SIG-M5 treated with dmso at 0.1 percent for 504 hours (cell line): ENCODE measurements at regions not wholly inside any gene's neighbourhood (a gene's known extent, or its start where the extent isn't known, plus 50 kb on each side); places are given as distances from the start of the nearest gene placed in this dataset.
"Not testable (repeated sequence)": the region's sequence is repeated elsewhere in the genome, so short reads cannot be mapped to it uniquely, and the experiment has no call there.

Source experiments
- DNase-seq: peaks from one replicate; lab custom pipeline; 2025; ENCODE audit not compliant: unreplicated experiment; lab: John Stamatoyannopoulos, UW

DNA sequence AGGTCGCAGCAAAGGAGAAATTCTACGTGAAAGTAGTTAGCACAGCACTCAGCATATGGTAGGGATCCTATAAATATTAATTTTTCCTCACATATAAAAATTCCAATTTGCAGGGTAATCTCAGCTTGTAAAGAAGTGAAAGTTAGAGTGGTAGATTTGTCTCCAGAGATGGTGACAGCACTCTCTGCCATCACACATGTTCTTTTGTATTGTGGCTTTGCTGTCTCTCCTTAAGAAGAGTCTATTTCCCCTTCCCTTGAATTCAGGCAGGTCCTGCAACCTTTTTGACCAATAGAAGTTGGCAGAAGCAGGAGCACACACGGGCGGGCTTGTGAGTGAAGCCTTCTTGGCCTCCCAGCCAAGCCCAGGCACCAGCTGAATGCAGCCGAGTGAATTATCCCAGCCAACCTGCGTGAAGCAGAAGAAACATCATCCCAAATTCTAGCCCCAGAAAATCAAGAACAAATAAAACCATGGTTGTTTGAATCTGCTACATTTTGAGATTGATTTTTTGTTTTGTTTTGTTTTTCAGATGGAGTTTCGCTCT is 107.8 kb upstream of the COPS8 start:
- no peak for DNase-seq

GRCh38 chr2:236979664-236980063 is 106.0 kb upstream of the COPS8 start:
- DNase-seq = no peak

GRCh38 chr2:236980961-236981360 is 104.7 kb upstream of the COPS8 start:
- DNase-seq = no peak

GRCh38 chr2:236981701-236982485 is 103.8 kb upstream of the COPS8 start:
- DNase-seq = no peak

DNA sequence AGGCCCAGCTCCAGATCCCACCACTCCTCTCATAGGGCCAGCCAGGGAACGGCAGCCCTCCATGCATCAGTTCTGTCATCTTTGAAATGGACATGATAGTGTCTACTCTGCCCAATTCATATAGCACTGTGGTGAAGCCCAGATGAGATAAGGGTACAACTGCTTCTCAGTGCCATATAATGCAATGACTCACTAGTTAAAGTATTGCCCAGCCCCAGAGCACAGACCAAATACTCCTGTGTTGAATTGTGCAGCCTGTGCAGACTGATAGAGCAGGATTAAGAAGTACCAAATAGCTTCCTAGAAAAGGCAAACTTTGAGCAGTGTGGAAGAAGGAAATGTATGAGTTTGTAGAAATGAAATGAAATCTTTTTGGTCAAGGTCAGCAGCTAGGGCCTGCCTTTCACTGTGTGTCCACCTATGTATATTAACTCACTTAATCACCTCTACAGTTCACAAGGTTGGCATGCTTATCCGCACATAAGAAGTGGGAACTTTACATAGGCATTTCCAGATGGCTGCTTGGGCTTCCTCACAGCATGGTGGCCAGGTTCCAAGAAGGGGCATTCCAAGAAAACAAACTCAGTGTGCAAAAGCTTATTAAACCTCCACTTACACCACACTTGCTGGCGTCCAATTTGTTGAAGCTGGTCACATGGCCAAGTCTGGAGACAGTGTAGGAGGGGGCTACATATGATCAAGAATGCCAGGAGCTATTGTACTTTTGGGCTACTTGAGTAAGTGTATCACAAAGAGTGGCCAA is 102.8 kb upstream of the COPS8 start:
- no peak for DNase-seq

DNA sequence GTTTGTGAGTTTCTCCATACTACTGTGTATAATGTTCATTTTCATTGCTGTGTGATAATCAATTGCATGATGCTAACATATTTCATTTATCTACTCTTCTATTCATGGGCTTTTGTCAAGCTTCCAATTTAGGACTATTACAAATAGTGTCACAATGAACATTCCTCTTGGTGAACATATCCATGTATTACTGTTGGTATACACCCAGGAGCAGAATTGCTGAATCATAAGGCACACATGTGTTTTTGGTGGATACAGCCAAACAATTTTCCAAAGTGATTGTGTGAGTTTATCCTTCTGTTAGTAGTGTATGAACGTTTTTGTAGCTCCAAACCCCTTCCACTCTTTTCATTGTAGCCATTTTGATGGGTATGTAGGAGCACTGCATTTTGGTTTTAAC is 101.6 kb upstream of the COPS8 start:
- DNase-seq = no peak

DNA sequence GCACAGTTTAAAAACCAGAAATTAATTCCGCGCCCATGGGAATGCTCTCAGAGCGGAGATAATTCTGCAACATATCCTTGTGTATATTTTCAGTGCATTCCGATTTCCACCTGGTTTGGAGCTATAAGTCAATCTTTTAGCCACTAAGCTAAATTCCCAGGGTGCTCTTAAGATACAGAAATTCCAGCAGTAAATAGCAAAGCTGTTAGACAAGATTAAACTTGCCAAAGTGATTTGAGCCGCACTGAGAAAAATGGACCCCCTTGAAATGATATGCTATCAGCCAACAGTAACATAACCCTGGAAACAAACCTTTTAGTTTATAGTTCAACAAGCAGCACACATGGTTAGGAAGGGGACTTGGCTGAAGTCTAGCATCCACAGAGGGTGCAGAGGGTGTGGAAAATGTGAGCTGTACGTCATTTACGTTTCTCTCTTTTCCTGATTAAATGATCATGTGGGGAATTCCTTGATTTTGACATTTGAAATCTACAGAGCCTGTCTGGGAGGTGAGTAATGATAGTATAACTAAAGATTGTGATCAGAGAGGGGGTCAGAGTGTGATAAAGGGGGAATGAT is 99.8 kb upstream of the COPS8 start:
- no peak for DNase-seq

GRCh38 chr2:236986524-236987330 is 99.0 kb upstream of the COPS8 start:
- DNase-seq = peak; percentile 54

GRCh38 chr2:236988216-236988615 is 97.5 kb upstream of the COPS8 start:
- no peak for DNase-seq

DNA sequence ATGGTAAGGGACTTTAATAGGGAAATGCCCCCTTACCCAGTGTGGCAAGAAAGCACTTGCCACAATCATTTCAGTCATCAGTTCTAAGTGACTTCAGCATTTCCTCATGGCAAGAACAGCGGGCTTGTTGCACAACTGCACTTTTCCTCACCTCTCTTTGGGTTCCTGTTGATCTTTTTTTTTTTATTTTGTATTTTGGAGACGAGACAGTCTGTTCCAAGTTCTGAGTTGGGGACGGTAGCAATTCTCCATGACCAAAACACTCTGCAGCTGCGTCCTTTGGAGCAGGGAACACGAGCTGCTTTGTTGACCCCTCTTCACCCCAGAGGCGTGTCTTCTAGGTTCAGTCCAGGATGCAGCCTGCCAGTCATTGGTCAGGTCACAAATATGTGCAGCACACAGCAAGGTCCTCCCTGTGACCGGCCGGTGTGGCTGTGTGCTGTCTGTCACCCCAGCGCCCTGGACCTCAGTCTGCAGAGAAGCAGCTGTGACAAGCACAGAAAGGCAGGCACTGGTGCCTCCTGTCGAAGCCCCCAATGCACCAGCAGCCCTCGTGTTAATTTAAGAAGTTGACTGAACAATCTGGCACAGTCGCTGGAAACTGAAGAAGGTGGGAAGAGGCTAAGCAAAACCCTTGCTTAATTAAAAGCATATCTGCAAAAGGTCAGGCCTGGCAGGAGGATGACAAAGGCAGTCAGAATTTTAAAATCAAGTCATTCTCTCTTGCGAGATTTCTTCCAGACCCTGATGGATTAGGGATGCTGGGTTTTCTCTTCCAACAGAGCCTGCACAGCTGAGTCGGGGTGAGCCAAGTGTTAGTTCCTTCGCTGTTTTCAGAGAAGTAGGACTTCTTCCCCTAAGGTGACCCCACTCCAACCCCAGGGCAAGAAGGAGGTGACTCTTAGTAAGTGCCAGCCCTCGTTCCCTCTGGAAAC is 96.7 kb upstream of the COPS8 start:
- DNase-seq = peak; percentile 78

DNA sequence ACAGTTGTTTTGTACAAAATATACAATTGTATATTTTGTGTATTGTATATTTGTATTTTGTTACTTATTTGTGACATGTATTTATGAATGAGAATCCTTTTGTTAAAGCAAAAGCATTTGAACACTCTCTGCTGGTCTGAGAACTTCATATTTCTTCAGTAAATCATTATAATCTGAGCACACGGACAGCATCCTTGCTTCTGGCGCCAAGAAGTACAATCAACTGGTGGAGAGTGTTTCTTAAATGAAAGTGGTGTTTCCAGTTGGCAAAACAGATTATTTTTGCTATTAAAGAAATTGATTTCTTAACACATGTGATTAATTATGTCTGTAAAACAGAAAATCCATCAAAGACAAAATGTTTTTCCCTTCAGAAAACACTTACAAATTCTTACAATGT is 95.1 kb upstream of the COPS8 start:
- no peak for DNase-seq

- DNase-seq = no peak
Measured at GRCh38 chr2:236991874-236992273, 93.8 kb upstream of the COPS8 start.

GRCh38 chr2:236993286-236993685 is 92.4 kb upstream of the COPS8 start:
- no peak for DNase-seq

DNA sequence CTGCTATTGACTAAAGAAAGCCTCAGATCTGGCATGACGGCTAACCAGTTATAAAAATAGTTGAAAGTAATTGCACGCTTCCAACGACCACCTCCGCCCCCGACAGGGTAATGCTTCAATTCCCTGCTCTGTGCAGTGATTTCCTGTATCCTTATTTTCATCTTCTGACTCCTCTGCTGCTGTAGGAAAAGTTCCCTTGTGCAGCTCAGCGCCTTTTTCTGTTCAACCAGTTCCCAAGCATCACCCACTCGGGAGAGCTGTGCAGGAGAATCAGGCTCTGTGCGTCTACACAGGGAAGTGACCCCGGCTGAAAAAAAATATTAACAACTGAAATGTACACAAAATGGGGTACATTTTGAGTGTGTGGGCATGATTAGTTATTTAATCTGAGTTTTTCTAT is 91.3 kb upstream of the COPS8 start:
- DNase-seq = no peak

DNA sequence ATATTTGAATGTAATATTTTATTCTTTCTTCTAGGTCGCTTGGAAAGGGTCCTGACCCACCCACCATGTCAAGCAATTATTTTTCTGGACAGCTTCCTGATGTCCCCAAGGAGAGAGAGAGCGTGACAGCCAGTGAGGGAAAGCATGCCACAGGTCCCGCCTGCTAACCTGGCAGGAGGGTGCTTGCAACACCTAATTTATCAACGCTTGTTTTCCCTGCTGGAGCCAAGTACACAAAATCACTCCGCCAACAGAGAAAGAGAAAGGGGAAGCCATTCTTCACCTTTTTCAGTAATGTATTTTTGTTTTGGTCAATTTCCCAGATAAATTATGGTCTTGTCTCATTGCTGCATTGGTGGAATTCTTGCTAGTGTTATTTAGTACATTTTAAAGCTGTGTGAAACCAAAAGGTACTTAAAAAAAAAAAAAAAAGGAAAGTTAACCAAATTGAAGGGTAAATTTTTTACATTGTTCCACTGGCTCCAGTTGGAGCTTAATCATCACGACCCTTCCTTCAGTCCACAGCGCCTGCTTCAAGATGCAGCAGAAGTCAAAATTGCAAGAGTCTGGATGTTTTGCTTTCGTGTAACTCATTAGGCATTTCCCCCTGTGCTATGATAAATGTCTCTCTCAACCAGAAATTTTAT is 88.5 kb upstream of the COPS8 start:
- no peak for DNase-seq

DNA sequence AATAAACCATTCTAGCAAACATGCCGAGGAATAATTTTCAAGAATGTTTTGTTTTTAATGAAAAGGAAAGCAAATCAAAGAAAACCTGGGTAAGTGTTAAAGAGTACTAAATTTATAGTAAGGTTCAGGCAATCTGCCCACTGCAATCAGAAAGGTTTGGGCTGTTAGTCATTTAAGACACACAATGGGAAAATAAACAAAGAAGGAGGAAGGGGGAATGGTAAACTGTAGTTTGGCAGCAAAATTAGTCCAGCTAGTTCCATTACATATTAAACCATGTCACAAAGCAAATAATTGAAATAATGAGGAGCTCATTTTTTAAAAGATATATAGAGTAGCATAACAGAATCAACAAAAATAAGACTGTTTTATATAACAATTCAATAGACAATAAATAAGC is 87.5 kb upstream of the COPS8 start:
- no peak for DNase-seq

- no peak for DNase-seq
Measured at GRCh38 chr2:236998758-236999157, 86.9 kb upstream of the COPS8 start.

DNA sequence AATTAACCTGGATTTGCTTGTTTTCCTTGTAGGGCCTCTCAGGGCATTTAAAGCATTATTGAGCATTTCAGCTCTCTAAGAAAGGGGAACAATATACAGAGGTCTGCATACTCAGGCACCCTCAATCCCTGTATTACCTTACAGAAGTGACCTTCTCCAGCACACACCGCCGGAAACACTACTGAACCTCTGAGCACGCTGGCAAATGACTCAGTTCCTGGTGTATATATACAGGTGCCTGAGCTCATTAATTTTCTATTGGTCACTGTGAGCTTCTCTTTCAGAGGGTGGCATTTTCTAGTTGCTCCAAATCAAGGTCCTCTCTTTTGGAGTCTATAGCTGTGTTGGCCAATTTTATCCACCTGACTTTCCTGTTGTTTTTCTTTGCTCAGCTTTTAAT is 85.2 kb upstream of the COPS8 start:
- no peak for DNase-seq

DNA sequence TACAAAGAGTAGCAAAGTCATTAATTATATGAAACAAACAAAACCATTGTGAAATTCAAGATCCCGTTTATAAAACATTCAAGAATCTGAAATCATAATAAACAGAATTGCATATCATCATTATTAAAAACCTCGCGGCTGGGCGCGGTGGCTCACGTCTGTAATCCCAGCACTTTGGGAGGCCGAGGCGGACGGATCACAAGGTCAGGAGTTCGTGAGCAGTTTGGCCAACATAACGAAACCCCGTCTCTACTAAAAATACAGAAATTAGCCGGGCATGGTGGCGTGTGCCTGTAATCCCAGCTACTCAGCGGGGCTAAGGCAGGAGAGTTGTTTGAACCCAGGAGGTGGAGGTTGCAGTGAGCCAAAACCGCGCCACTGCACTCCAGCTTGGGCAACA is 80.3 kb upstream of the COPS8 start:
- not testable (repeated sequence) for DNase-seq
